ENCODE measurements at regions not wholly inside any gene's neighbourhood (a gene's known extent, or its start where the extent isn't known, plus 50 kb on each side); places are given as distances from the start of the nearest gene placed in this dataset.

GRCh38 chr10:108348215-108348614 lies 1183.7 kb upstream of the SORCS1 start:
- Histone ChIP-seq H3K9me3 (ENCODE audit: control insufficient read depth, insufficient read depth, low read depth, low read length) (no peaks in the 10 kb centered on the region), H3K27ac (ENCODE audit: low read length) (no peak overlapping the region), H3K27me3 (ENCODE audit: control insufficient read depth, insufficient read depth, low read length) (no peaks in the 10 kb centered on the region), H3K4me1 (ENCODE audit: control insufficient read depth, insufficient read depth, low read length) (no peaks in the 10 kb centered on the region), H3K36me3 (ENCODE audit: control insufficient read depth, insufficient read depth, low read length) (no peaks in the 10 kb centered on the region), H3K4me3 (ENCODE audit: low read depth in 2 of 2, low read length in 2 of 2) (no peak overlapping the region)
- ATAC-seq (no peak), DNase-seq (ENCODE audit: low read depth, low spot score) (no peak)
- BruUV-seq (replicated peaks), result no TSS peak
- POLR2A ChIA-PET, result no interaction called here
- CTCF ChIA-PET, result no interaction called here
- TF ChIP-seq CTCF (IDR thresholded peaks at IDR 0.05), result no peak
- TF ChIP-seq REST (IDR thresholded peaks at IDR 0.05; ENCODE audit: insufficient read depth in 1 of 2, low read depth in 2 of 2, low read length in 1 of 2), result no peak
- no peak for TF ChIP-seq SIN3A (IDR thresholded peaks at IDR 0.05; ENCODE audit: borderline replicate concordance, insufficient read depth, low read depth, low read length)
- no peak for TF ChIP-seq TCF7L2 (IDR thresholded peaks at IDR 0.05; ENCODE audit: low read depth, low read length)
- no peak for TF ChIP-seq POLR2AphosphoS5 (IDR thresholded peaks at IDR 0.05; ENCODE audit: low read depth, low read length)
- intact Hi-C loops (cut with micrococcal nuclease; ENCODE audit: unreplicated experiment), result no loop called here
- in situ Hi-C loops (cut with HindIII; ENCODE audit: low pct_unique_long_range_greater_than_20kb, low sequenced_read_pairs), result no loop called here

GRCh38 chr10:108346066-108346465 lies 1181.6 kb upstream of the SORCS1 start:
- H3K27ac ChIP-seq (ENCODE audit: low read length), result no peak overlapping the region
- no peak overlapping the region for H3K4me3 ChIP-seq (ENCODE audit: low read depth in 2 of 2, low read length in 2 of 2)
- ChIA-PET POLR2A (no interaction called here), CTCF (no interaction called here)
- no peaks in the 10 kb centered on the region for H3K9me3 ChIP-seq (ENCODE audit: control insufficient read depth, insufficient read depth, low read depth, low read length)
- ATAC-seq (no peak), DNase-seq (ENCODE audit: low read depth, low spot score) (no peak)
- no TSS peak for BruUV-seq (replicated peaks)
- no peaks in the 10 kb centered on the region for H3K27me3 ChIP-seq (ENCODE audit: control insufficient read depth, insufficient read depth, low read length)
- in situ Hi-C loops (cut with HindIII; ENCODE audit: low pct_unique_long_range_greater_than_20kb, low sequenced_read_pairs) (no loop called here), intact Hi-C loops (cut with micrococcal nuclease; ENCODE audit: unreplicated experiment) (no loop called here)
- no peaks in the 10 kb centered on the region for H3K4me1 ChIP-seq (ENCODE audit: control insufficient read depth, insufficient read depth, low read length)
- TF ChIP-seq SIN3A (IDR thresholded peaks at IDR 0.05; ENCODE audit: borderline replicate concordance, insufficient read depth, low read depth, low read length) (no peak), TCF7L2 (IDR thresholded peaks at IDR 0.05; ENCODE audit: low read depth, low read length) (no peak), REST (IDR thresholded peaks at IDR 0.05; ENCODE audit: insufficient read depth in 1 of 2, low read depth in 2 of 2, low read length in 1 of 2) (no peak), CTCF (IDR thresholded peaks at IDR 0.05) (no peak), POLR2AphosphoS5 (IDR thresholded peaks at IDR 0.05; ENCODE audit: low read depth, low read length) (no peak)
- no peaks in the 10 kb centered on the region for H3K36me3 ChIP-seq (ENCODE audit: control insufficient read depth, insufficient read depth, low read length)

All from Panc1 (cell line).